ENCODE measurements at regions not wholly inside any gene's neighbourhood (a gene's known extent, or its start where the extent isn't known, plus 50 kb on each side); places are given as distances from the start of the nearest gene placed in this dataset.

GRCh38 chr7:63104666-63105065 is 894.0 kb upstream of the ZNF722 start:
- dilution Hi-C loops (cut with MboI; ENCODE audit: extremely low pct_ligation_motif_present, low sequenced_read_pairs) (no loop called here), intact Hi-C loops (cut with micrococcal nuclease) (no loop called here)
- Histone ChIP-seq H3K27me3 (ENCODE audit: control insufficient read depth in 2 of 2, insufficient read depth in 2 of 2, low read length in 2 of 2) (no peaks in the 10 kb centered on the region), H4K20me1 (replicated peaks; ENCODE audit: control insufficient read depth, extremely low read depth, insufficient read depth, low read length) (no peaks in the 10 kb centered on the region), H3K9me3 (replicated peaks; ENCODE audit: control insufficient read depth, insufficient read depth, low read length) (no peaks in the 10 kb centered on the region), H3K9ac (replicated peaks; ENCODE audit: extremely low read depth, insufficient read depth, low read length) (no peak overlapping the region), H3K4me1 (ENCODE audit: control insufficient read depth, extremely low read depth, insufficient read depth, low read length) (no peaks in the 10 kb centered on the region), H3K27ac (ENCODE audit: insufficient read depth, low read depth, low read length) (no peak overlapping the region), H3K9me1 (replicated peaks; ENCODE audit: control insufficient read depth, extremely low read depth, insufficient read depth, low read length) (no peaks in the 10 kb centered on the region), H3K4me2 (ENCODE audit: insufficient read depth, low read length) (no peak overlapping the region), H3K36me3 (ENCODE audit: control insufficient read depth in 2 of 2, extremely low read depth in 1 of 2, insufficient read depth in 2 of 2, low read length in 2 of 2) (no peaks in the 10 kb centered on the region), H2AFZ (ENCODE audit: low read depth, low read length) (no peak overlapping the region), H3K79me2 (ENCODE audit: control insufficient read depth, insufficient read depth, low read length) (no peaks in the 10 kb centered on the region), H3K4me3 (replicated peaks in 1 of 3; ENCODE audit: insufficient read depth in 1 of 3, low read depth in 1 of 3, low read length in 3 of 3) (no peak overlapping the region)
- TF ChIP-seq POLR2A (IDR thresholded peaks at IDR 0.05; ENCODE audit: low read depth, low read length) (no peak), CTCF (IDR thresholded peaks at IDR 0.05; ENCODE audit: extremely low read depth in 1 of 2, insufficient read depth in 1 of 2, low read depth in 1 of 2, low read length in 2 of 2) (no peak), MAX (IDR thresholded peaks at IDR 0.05; ENCODE audit: insufficient read depth, insufficient read length) (no peak), FOS (IDR thresholded peaks at IDR 0.05; ENCODE audit: borderline replicate concordance, insufficient read depth, low read length) (no peak), GATA2 (IDR thresholded peaks at IDR 0.05; ENCODE audit: insufficient read depth, insufficient read length, low read depth, low read length) (no peak), POLR2AphosphoS5 (IDR thresholded peaks at IDR 0.05; ENCODE audit: insufficient read depth, low read depth, low read length) (no peak), MYC (IDR thresholded peaks at IDR 0.05; ENCODE audit: low read depth, low read length) (no peak)
- no TSS peak for BruUV-seq (replicated peaks)
- CTCF ChIA-PET = no interaction called here
- FAIRE-seq (no peak), DNase-seq (ENCODE audit: low read depth, low spot score) (no peak)
- POLR2A ChIA-PET = no interaction called here

GRCh38 chr7:63105978-63106377 is 892.7 kb upstream of the ZNF722 start:
- dilution Hi-C loops (cut with MboI; ENCODE audit: extremely low pct_ligation_motif_present, low sequenced_read_pairs) = no loop called here
- H3K36me3 ChIP-seq (ENCODE audit: control insufficient read depth in 2 of 2, extremely low read depth in 1 of 2, insufficient read depth in 2 of 2, low read length in 2 of 2) = no peaks in the 10 kb centered on the region
- H3K9me1 ChIP-seq (replicated peaks; ENCODE audit: control insufficient read depth, extremely low read depth, insufficient read depth, low read length) = no peaks in the 10 kb centered on the region
- no TSS peak for BruUV-seq (replicated peaks)
- no peaks in the 10 kb centered on the region for H3K27me3 ChIP-seq (ENCODE audit: control insufficient read depth in 2 of 2, insufficient read depth in 2 of 2, low read length in 2 of 2)
- H3K4me1 ChIP-seq (ENCODE audit: control insufficient read depth, extremely low read depth, insufficient read depth, low read length) = no peaks in the 10 kb centered on the region
- no peak overlapping the region for H3K27ac ChIP-seq (ENCODE audit: insufficient read depth, low read depth, low read length)
- DNase-seq (ENCODE audit: low read depth, low spot score) (no peak), FAIRE-seq (no peak)
- H3K79me2 ChIP-seq (ENCODE audit: control insufficient read depth, insufficient read depth, low read length) = no peaks in the 10 kb centered on the region
- no peaks in the 10 kb centered on the region for H4K20me1 ChIP-seq (replicated peaks; ENCODE audit: control insufficient read depth, extremely low read depth, insufficient read depth, low read length)
- H3K9ac ChIP-seq (replicated peaks; ENCODE audit: extremely low read depth, insufficient read depth, low read length) = no peak overlapping the region
- CTCF ChIA-PET = no interaction called here
- intact Hi-C loops (cut with micrococcal nuclease) = no loop called here
- H3K4me2 ChIP-seq (ENCODE audit: insufficient read depth, low read length) = no peak overlapping the region
- H3K4me3 ChIP-seq (replicated peaks in 1 of 3; ENCODE audit: insufficient read depth in 1 of 3, low read depth in 1 of 3, low read length in 3 of 3) = no peak overlapping the region
- TF ChIP-seq GATA2 (IDR thresholded peaks at IDR 0.05; ENCODE audit: insufficient read depth, insufficient read length, low read depth, low read length) = no peak
- no peak for TF ChIP-seq MAX (IDR thresholded peaks at IDR 0.05; ENCODE audit: insufficient read depth, insufficient read length)
- no peak for TF ChIP-seq EZH2 (IDR thresholded peaks at IDR 0.05; ENCODE audit: borderline replicate concordance, low read depth, low read length, severe bottlenecking)
- TF ChIP-seq FOS (IDR thresholded peaks at IDR 0.05; ENCODE audit: borderline replicate concordance, insufficient read depth, low read length) = no peak
- TF ChIP-seq POLR2A (IDR thresholded peaks at IDR 0.05; ENCODE audit: low read depth, low read length) = no peak
- no peak for TF ChIP-seq MYC (IDR thresholded peaks at IDR 0.05; ENCODE audit: low read depth, low read length)
- no peak for TF ChIP-seq JUN (IDR thresholded peaks at IDR 0.05; ENCODE audit: borderline replicate concordance, insufficient read depth, insufficient read length, low read depth)
- TF ChIP-seq POLR2AphosphoS5 (IDR thresholded peaks at IDR 0.05; ENCODE audit: insufficient read depth, low read depth, low read length) = no peak
- TF ChIP-seq CTCF (IDR thresholded peaks at IDR 0.05; ENCODE audit: extremely low read depth in 1 of 2, insufficient read depth in 1 of 2, low read depth in 1 of 2, low read length in 2 of 2) = no peak
- POLR2A ChIA-PET = no interaction called here
- H3K9me3 ChIP-seq (replicated peaks; ENCODE audit: control insufficient read depth, insufficient read depth, low read length) = no peaks in the 10 kb centered on the region
- H2AFZ ChIP-seq (ENCODE audit: low read depth, low read length) = no peak overlapping the region

Data from endothelial cell of umbilical vein (primary cell).